ENCODE measurements at regions not wholly inside any gene's neighbourhood (a gene's known extent, or its start where the extent isn't known, plus 50 kb on each side); places are given as distances from the start of the nearest gene placed in this dataset.

DNA sequence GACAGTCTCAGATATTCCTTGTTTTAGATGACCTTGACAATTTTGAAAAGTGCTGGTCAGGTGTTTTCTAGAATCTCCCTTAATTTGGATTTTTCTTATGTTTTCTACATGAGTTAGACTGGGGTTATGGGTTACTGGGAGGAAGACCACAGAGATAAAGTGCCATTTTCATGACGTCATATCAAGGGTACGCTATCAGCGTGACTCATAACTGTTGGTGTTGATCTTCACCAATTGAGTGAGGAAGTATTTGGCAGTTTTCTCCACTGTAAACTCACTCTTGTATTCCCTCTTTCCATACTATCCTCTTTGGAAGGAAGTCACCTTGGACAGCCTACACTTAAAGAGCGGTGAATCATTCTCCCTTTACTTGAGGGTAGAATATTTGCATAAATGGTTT is 56.9 kb downstream of the MAGEC1 start:
- no peak for TF ChIP-seq ZNF239 (CRISPR knock-in tag; IDR thresholded peaks at IDR 0.05)
- no peak for TF ChIP-seq EP300 (IDR thresholded peaks at IDR 0.05; ENCODE audit: low read length)
- no peak for TF ChIP-seq ZBTB8A (IDR thresholded peaks at IDR 0.05; ENCODE audit: partially characterized antibody)
- no peak for TF ChIP-seq RAD21 (CRISPR knock-in tag; conservative IDR thresholded peaks at IDR 0.05 in 1 of 2, IDR thresholded peaks at IDR 0.05 in 1 of 2)
- no peak for TF ChIP-seq KAT7 (CRISPR knock-in tag; IDR thresholded peaks at IDR 0.05; ENCODE audit: borderline replicate concordance)
- no peak for TF ChIP-seq TEAD4 (IDR thresholded peaks at IDR 0.05; ENCODE audit: low read length)
- no peak for TF ChIP-seq TEAD4 (CRISPR knock-in tag; IDR thresholded peaks at IDR 0.05; ENCODE audit: borderline replicate concordance)
- no peak for TF ChIP-seq CAMTA2 (CRISPR knock-in tag; conservative IDR thresholded peaks at IDR 0.05)
- no peak for TF ChIP-seq L3MBTL2 (IDR thresholded peaks at IDR 0.05)
- no peak for TF ChIP-seq KDM1A (IDR thresholded peaks at IDR 0.05)

Measured in K562 (cell line).